Progenitor cell of endocrine pancreas (in vitro differentiated cells): ENCODE measurements at regions not wholly inside any gene's neighbourhood (a gene's known extent, or its start where the extent isn't known, plus 50 kb on each side); places are given as distances from the start of the nearest gene placed in this dataset.

ENCODE experiments used
- DNase-seq: peaks from one replicate; pipeline ENCODE4 v3.0.0; 2021; ENCODE audit warnings: low spot score; ENCODE audit not compliant: unreplicated experiment
- H3K27ac Mint-ChIP-seq: 2 replicates; pipeline ENCODE4 v1.8.0; 2021; ENCODE audit warnings: mild to moderate bottlenecking, moderate library complexity, mixed read lengths
- H3K27me3 Mint-ChIP-seq: 2 replicates; pipeline ENCODE4 v1.8.0; 2021; ENCODE audit warnings: mixed read lengths
- H3K36me3 Mint-ChIP-seq: 2 replicates; pipeline ENCODE4 v1.8.0; 2022; ENCODE audit warnings: mixed read lengths; ENCODE audit not compliant: insufficient read depth
- H3K4me1 Mint-ChIP-seq: 2 replicates; pipeline ENCODE4 v1.8.0; 2021; ENCODE audit warnings: low read depth, mixed read lengths
- H3K4me3 Mint-ChIP-seq: 2 replicates; pipeline ENCODE4 v1.8.0; 2021; ENCODE audit warnings: low read depth, mild to moderate bottlenecking, moderate library complexity, mixed read lengths
- H3K9me3 Mint-ChIP-seq: 2 replicates; pipeline ENCODE4 v1.8.0; 2021; ENCODE audit warnings: low read depth, mixed read lengths
- CTCF ChIP-seq: fragments of 200-600 bp; sonication (generic); IDR thresholded peaks from one replicate; pipeline ENCODE4 v1.5.0; 2021; ENCODE audit warnings: antibody characterized with exemption, mild to moderate bottlenecking; ENCODE audit not compliant: unreplicated experiment

- TF ChIP-seq CTCF, result no peak
- H3K4me3 Mint-ChIP-seq, result no peak overlapping the region
- no peak for DNase-seq
- H3K27me3 Mint-ChIP-seq, result peaks cover 37% of the 10 kb centered on the region
- peaks cover 7% of the 10 kb centered on the region for H3K4me1 Mint-ChIP-seq
- H3K36me3 Mint-ChIP-seq, result no peaks in the 10 kb centered on the region
- no peaks in the 10 kb centered on the region for H3K9me3 Mint-ChIP-seq
- H3K27ac Mint-ChIP-seq, result no peak overlapping the region
Observed at GRCh38 chr10:128998101-128998805, 468.8 kb upstream of the MGMT start.

- Mint-ChIP-seq H3K9me3 (peaks cover 6% of the 10 kb centered on the region), H3K27ac (no peak overlapping the region), H3K27me3 (peaks cover 41% of the 10 kb centered on the region), H3K4me3 (no peak overlapping the region), H3K4me1 (no peaks in the 10 kb centered on the region), H3K36me3 (no peaks in the 10 kb centered on the region)
- TF ChIP-seq CTCF, result no peak
- DNase-seq, result no peak
Observed at GRCh38 chr10:129004398-129004797, 462.6 kb upstream of the MGMT start.

GRCh38 chr10:129005080-129005479, 462.0 kb upstream of the MGMT start:
- Mint-ChIP-seq H3K27me3 (peaks cover 38% of the 10 kb centered on the region), H3K4me1 (no peaks in the 10 kb centered on the region), H3K27ac (no peak overlapping the region), H3K4me3 (no peak overlapping the region), H3K36me3 (no peaks in the 10 kb centered on the region), H3K9me3 (peaks cover 8% of the 10 kb centered on the region)
- TF ChIP-seq CTCF, result no peak
- no peak for DNase-seq

- H3K4me1 Mint-ChIP-seq, result no peaks in the 10 kb centered on the region
- no peak overlapping the region for H3K27ac Mint-ChIP-seq
- TF ChIP-seq CTCF, result no peak
- DNase-seq, result no peak
- H3K27me3 Mint-ChIP-seq, result peaks cover 34% of the 10 kb centered on the region
- peaks cover 8% of the 10 kb centered on the region for H3K9me3 Mint-ChIP-seq
- H3K4me3 Mint-ChIP-seq, result no peak overlapping the region
- no peaks in the 10 kb centered on the region for H3K36me3 Mint-ChIP-seq
Observed at GRCh38 chr10:129005804-129006203, 461.2 kb upstream of the MGMT start.

GRCh38 chr10:129018511-129018910, 448.5 kb upstream of the MGMT start:
- no peaks in the 10 kb centered on the region for H3K4me1 Mint-ChIP-seq
- peaks cover 53% of the 10 kb centered on the region for H3K27me3 Mint-ChIP-seq
- DNase-seq, result no peak
- no peaks in the 10 kb centered on the region for H3K9me3 Mint-ChIP-seq
- no peak overlapping the region for H3K4me3 Mint-ChIP-seq
- no peak for TF ChIP-seq CTCF
- no peaks in the 10 kb centered on the region for H3K36me3 Mint-ChIP-seq
- no peak overlapping the region for H3K27ac Mint-ChIP-seq
